Stimulated activated CD4-positive, alpha-beta T cell treated with anti-CD3 and anti-CD28 coated beads, Interleukin-2, amount 100 ng/mL, for 48 hours (primary cell): ENCODE measurements at regions not wholly inside any gene's neighbourhood (a gene's known extent, or its start where the extent isn't known, plus 50 kb on each side); places are given as distances from the start of the nearest gene placed in this dataset.

Source experiments
- DNase-seq, 2 donors: peaks; one replicate each; pipeline ENCODE4 v3.0.0-alpha.2; 2020

DNA sequence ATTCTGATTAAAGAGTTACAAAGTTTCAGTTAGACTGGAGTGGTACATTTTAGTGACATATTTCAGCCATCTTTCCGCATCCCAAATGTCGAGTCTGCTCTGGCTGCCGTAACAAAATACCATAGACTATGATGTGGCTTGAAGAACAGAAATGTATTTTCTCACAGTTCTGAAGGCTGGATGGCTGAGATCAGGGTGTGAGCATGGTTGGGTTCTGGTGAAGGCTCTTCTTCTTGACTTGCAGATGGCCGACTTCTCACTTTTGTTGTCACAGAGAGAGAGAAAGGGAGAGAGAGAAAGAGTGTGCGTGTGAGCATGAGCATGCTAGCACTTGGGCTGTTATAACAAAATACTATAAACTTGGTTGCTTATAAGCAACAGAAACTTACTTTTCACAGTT lies 335.4 kb upstream of the RAG2 start:
- no peak for DNase-seq

GRCh38 chr11:36931139-36931538 lies 333.1 kb upstream of the RAG2 start:
- no peak for DNase-seq

DNA sequence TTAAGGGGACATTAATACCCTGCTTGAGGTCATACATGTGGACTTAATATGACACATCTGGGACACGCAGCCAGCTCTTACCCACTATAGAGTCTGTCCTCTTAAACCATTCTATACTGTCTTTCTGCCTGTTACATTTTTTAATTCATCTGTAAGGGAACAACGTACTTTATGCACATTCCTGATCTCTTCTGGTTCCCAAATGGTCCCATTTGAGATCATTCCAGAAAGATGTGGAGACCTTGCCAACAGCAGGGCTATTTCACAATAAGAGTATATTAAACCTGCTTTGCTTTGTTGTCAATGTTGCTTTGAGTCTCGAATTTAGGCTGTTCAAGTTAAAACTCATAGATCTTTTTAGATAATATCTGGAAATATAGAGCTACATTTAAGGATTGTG lies 332.2 kb upstream of the RAG2 start:
- DNase-seq: no peak

- no peak for DNase-seq
Observed at GRCh38 chr11:36929401-36929800, 331.4 kb upstream of the RAG2 start.

GRCh38 chr11:36928621-36929020 lies 330.6 kb upstream of the RAG2 start:
- no peak for DNase-seq

DNA sequence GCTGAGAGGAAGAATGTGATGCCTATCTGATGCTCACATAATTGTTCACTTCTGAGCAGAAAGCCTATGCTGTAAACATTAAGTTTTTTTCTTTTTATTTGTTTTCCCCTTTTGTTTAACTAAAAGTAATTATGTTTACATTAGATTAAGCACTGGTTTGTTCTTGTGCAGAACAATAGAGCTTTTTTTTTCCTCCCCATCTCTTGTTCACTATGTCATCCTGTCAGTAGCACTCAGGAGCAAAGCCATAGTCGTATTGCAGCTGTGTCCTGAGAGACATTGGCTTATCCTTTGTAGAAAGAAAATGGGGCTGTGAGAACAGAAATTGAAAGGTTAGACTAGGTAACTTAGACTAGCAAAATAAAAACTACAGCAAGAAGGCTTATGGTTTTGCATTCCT lies 301.8 kb upstream of the RAG2 start:
- no peak for DNase-seq

- no peak for DNase-seq
Observed at GRCh38 chr11:36890841-36891240, 292.8 kb upstream of the RAG2 start.

- DNase-seq: no peak
Observed at GRCh38 chr11:36890121-36890679, 292.2 kb upstream of the RAG2 start.

- DNase-seq: no peak
Observed at GRCh38 chr11:36885154-36885553, 287.1 kb upstream of the RAG2 start.

DNA sequence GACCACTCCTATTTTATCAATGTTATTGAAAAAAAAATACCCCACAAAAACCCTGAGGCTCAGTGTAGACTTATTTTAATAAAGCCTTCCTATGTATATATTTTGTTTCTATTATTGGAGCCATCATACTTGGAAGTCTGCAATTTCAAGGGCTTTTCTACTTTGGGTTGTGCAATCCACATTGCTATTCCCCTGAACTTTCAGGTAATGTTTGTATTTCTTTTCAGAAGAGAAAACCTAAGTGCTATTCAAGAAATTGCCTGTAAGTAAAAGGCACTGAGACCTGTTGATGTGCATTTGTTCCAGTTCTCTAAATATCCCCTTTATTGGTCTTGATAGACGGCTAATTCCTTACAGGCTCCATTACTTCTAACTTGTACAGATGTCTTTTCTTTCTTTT lies 280.7 kb upstream of the RAG2 start:
- no peak for DNase-seq

DNA sequence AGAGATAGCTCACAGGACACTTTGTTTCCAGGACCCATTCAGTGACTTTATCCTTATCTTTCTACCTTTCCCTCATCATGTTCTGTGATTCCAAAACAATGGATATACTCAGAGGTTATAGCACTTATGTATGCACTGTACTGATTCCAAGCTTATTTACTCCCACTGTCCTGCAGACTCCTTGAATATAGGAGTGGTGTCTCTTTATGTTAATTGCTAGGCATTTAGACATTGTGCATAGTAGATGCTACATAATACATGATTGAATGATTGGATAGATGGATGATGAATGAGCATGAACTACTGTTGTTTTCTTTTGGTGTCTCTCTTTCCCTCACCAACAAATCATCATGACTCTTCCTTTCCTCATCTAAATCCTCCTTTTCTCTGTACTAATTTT lies 279.1 kb upstream of the RAG2 start:
- no peak for DNase-seq

DNA sequence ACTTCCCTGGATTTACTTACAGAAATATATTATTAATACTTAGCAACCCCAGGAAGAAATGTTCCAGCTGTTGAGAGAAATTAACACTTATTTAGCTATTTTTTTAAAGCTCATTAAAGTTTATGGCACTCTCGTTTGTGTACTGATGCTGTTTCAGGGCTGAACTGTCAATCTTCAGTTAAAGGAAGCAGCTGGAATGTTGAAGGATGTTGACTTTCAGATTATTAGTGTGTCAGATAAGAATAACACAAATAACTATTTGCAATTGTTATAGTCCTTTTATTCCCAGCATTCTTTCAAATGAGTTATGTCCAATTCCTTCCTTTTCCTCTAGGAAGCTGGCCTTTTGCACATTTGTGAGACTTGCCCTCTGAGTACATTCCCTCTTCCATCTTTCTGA lies 278.2 kb upstream of the RAG2 start:
- no peak for DNase-seq

- no peak for DNase-seq
Observed at GRCh38 chr11:36874291-36874690, 276.3 kb upstream of the RAG2 start.

GRCh38 chr11:36870361-36870760 lies 272.3 kb upstream of the RAG2 start:
- no peak for DNase-seq

- DNase-seq: no peak
Observed at GRCh38 chr11:36868380-36868779, 270.3 kb upstream of the RAG2 start.

DNA sequence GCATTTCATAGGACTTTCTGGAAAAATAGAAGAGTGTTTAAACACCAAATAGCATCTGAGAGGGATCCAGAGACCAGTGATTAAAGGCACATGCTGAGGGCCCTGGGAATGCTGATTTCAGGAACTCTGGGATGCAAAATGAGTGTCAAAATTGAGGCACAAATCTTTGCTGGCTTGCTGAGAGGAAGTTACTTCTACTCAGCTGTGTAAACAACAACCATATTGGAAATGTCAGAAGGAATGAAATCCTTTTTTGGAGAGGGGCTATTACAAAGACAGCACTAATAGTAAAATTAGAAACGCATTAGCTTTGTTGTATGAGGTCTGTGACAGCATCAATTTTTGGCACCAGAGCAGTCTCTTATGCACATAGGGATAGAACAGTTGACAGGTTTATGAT lies 267.8 kb upstream of the RAG2 start:
- no peak for DNase-seq

GRCh38 chr11:36854875-36855274 lies 256.8 kb upstream of the RAG2 start:
- no peak for DNase-seq

- no peak for DNase-seq
Observed at GRCh38 chr11:36848660-36849059, 250.6 kb upstream of the RAG2 start.

DNA sequence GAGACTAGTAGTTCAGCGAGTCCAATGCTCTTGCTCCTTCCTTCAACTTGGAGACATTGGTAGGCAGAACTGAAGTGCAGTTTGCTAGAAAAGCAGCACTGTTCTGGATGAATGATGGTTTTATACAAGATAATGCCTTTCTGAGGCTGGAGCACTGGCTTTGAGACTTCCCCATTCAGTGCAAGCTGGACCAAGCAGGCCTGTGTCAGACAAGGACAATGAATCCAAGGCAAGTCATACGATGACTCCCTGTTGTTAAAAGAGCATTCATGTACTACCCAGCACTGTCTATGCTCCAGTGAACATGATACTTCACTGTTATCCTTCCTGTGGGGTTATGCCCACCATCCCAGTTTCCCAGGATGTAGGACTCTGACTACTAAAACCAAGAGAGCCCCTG lies 242.3 kb upstream of the RAG2 start:
- DNase-seq: no peak

GRCh38 chr11:36837831-36838437 lies 239.9 kb upstream of the RAG2 start:
- no peak for DNase-seq

- no peak for DNase-seq
Observed at GRCh38 chr11:36825251-36825650, 227.2 kb upstream of the RAG2 start.

GRCh38 chr11:36824349-36824748 lies 226.3 kb upstream of the RAG2 start:
- DNase-seq: no peak

DNA sequence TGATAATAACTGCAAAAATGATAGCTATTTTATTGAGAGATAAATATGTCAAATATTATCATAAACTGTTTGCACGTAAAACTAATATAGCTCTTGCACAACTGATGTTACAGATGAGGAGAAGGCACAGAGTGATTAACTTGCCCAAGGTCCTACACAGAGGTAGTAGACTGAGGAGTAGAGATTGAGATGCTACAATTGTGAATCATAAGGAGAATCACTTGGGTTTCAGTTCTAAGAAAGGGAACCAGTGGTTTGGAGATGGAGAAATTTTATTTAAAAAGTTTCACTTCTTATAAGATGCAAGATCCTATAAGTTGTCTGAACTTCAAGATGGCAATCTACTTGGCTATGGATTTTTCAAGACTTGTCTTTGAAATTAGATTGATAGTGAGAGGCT lies 224.8 kb upstream of the RAG2 start:
- DNase-seq: no peak

GRCh38 chr11:36818410-36818809 lies 220.4 kb upstream of the RAG2 start:
- DNase-seq: no peak

GRCh38 chr11:36817336-36817965 lies 219.4 kb upstream of the RAG2 start:
- no peak for DNase-seq
